ENCODE measurements at regions not wholly inside any gene's neighbourhood (a gene's known extent, or its start where the extent isn't known, plus 50 kb on each side); places are given as distances from the start of the nearest gene placed in this dataset.

- TF ChIP-seq POLR2AphosphoS5 (IDR thresholded peaks at IDR 0.05) (no peak), CTCF (IDR thresholded peaks at IDR 0.05) (no peak), EP300 (IDR thresholded peaks at IDR 0.05) (no peak), POLR2A (IDR thresholded peaks at IDR 0.05) (no peak)
These were observed 154.7 kb upstream of the KCNK2 start for GRCh38 chr1:214927796-214928195.

All from sigmoid colon (tissue), 4 donors.